DMS79 (cell line): ENCODE measurements at regions not wholly inside any gene's neighbourhood (a gene's known extent, or its start where the extent isn't known, plus 50 kb on each side); places are given as distances from the start of the nearest gene placed in this dataset.

ENCODE experiments used
- DNase-seq: peaks from one replicate; lab custom pipeline; 2025; lab: John Stamatoyannopoulos, UW

- DNase-seq, result no peak
Observed at GRCh38 chr3:124496061-124496460, 234.2 kb upstream of the UMPS start.

GRCh38 chr3:124497487-124497886 is 232.8 kb upstream of the UMPS start:
- no peak for DNase-seq

- no peak for DNase-seq
Observed at GRCh38 chr3:124498891-124499290, 231.4 kb upstream of the UMPS start.

- peak; percentile 96 for DNase-seq
Observed at GRCh38 chr3:124504332-124505059, 225.8 kb upstream of the UMPS start.

- no peak for DNase-seq
Observed at GRCh38 chr3:124509884-124510283, 220.4 kb upstream of the UMPS start.

GRCh38 chr3:124510290-124510689 is 220.0 kb upstream of the UMPS start:
- DNase-seq, result no peak

GRCh38 chr3:124512881-124513609 is 217.2 kb upstream of the UMPS start:
- no peak for DNase-seq

- no peak for DNase-seq
Observed at GRCh38 chr3:124513610-124513997, 216.6 kb upstream of the UMPS start.

GRCh38 chr3:124514683-124515082 is 215.6 kb upstream of the UMPS start:
- no peak for DNase-seq

- peak; percentile 94 for DNase-seq
Observed at GRCh38 chr3:124516333-124516732, 213.9 kb upstream of the UMPS start.

- DNase-seq, result no peak
Observed at GRCh38 chr3:124517306-124517705, 212.9 kb upstream of the UMPS start.

GRCh38 chr3:124518350-124518749 is 211.9 kb upstream of the UMPS start:
- no peak for DNase-seq

- no peak for DNase-seq
Observed at GRCh38 chr3:124519591-124520194, 210.6 kb upstream of the UMPS start.

- DNase-seq, result peak; percentile 96
Observed at GRCh38 chr3:124520970-124521369, 209.3 kb upstream of the UMPS start.

GRCh38 chr3:124522082-124522625 is 208.1 kb upstream of the UMPS start:
- DNase-seq, result no peak

- no peak for DNase-seq
Observed at GRCh38 chr3:124526601-124527000, 203.7 kb upstream of the UMPS start.

- DNase-seq, result no peak
Observed at GRCh38 chr3:124529826-124530571, 200.3 kb upstream of the UMPS start.

GRCh38 chr3:124530916-124531315 is 199.3 kb upstream of the UMPS start:
- DNase-seq, result no peak

GRCh38 chr3:124532071-124532470 is 198.2 kb upstream of the UMPS start:
- DNase-seq, result no peak

GRCh38 chr3:124535306-124535705 is 194.9 kb upstream of the UMPS start:
- no peak for DNase-seq

- DNase-seq, result no peak
Observed at GRCh38 chr3:124540550-124541211, 189.6 kb upstream of the UMPS start.
